ENCODE measurements at regions not wholly inside any gene's neighbourhood (a gene's known extent, or its start where the extent isn't known, plus 50 kb on each side); places are given as distances from the start of the nearest gene placed in this dataset.

- no peaks in the 10 kb centered on the region for H3K36me3 Mint-ChIP-seq (ENCODE audit: low read depth)
- no peak for TF ChIP-seq CTCF (conservative IDR thresholded peaks at IDR 0.05)
- H3K27me3 Mint-ChIP-seq (ENCODE audit: low read depth): no peaks in the 10 kb centered on the region
- no peaks in the 10 kb centered on the region for H3K9me3 Mint-ChIP-seq
- H3K4me1 Mint-ChIP-seq: peaks cover 28% of the 10 kb centered on the region
- H3K27ac Mint-ChIP-seq (ENCODE audit: unreplicated experiment): no peak overlapping the region
- no peak for DNase-seq (ENCODE audit: low read depth, low spot score)
- no peak overlapping the region for H3K4me3 Mint-ChIP-seq
Observed at GRCh38 chr15:61528581-61528910, 299.4 kb upstream of the RORA start.

DNA sequence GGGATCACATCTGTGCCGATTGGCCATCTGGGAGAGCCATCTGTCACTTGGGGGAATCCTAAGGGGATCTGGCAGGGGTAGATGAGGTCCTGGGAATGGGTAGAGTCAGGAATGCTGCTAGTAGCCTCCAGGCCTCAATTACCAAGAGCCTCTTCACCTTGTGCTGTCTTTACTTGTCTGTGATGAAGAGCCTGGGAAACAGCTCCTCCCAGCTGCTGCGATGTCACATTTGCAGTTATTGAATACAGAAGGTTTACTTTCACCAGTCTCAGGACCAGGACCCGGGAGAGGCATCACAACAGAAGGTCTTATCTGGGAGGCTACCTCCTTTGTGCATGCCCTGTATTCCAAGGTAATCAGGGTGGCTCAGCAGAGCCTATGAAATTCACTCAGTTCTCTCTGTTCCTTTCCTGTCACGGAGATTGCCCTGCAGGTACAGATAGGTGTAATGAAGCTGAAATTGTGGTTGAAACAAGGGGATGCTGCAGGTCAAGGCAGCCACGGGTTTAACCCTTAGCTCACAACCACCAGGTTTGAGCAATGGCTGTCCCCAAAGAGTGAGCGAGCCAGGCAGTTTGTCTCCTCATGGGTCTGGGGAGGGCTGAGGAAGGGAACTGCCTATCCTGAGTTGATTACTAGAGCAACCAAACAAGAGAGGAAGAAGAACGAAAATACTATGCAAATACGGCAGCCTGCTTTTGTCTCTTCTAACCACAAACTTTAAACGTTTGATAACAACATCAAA is 298.9 kb upstream of the RORA start:
- Mint-ChIP-seq H3K9me3 (no peaks in the 10 kb centered on the region), H3K4me3 (no peak overlapping the region), H3K4me1 (peaks cover 22% of the 10 kb centered on the region), H3K36me3 (ENCODE audit: low read depth) (no peaks in the 10 kb centered on the region), H3K27ac (ENCODE audit: unreplicated experiment) (no peak overlapping the region), H3K27me3 (ENCODE audit: low read depth) (no peaks in the 10 kb centered on the region)
- TF ChIP-seq CTCF (conservative IDR thresholded peaks at IDR 0.05): no peak
- no peak for DNase-seq (ENCODE audit: low read depth, low spot score)

- TF ChIP-seq CTCF (conservative IDR thresholded peaks at IDR 0.05): no peak
- Mint-ChIP-seq H3K36me3 (ENCODE audit: low read depth) (no peaks in the 10 kb centered on the region), H3K9me3 (no peaks in the 10 kb centered on the region), H3K4me3 (no peak overlapping the region), H3K27me3 (ENCODE audit: low read depth) (no peaks in the 10 kb centered on the region), H3K27ac (ENCODE audit: unreplicated experiment) (no peak overlapping the region), H3K4me1 (peaks cover 15% of the 10 kb centered on the region)
- no peak for DNase-seq (ENCODE audit: low read depth, low spot score)
Observed at GRCh38 chr15:61524545-61524944, 295.4 kb upstream of the RORA start.

DNA sequence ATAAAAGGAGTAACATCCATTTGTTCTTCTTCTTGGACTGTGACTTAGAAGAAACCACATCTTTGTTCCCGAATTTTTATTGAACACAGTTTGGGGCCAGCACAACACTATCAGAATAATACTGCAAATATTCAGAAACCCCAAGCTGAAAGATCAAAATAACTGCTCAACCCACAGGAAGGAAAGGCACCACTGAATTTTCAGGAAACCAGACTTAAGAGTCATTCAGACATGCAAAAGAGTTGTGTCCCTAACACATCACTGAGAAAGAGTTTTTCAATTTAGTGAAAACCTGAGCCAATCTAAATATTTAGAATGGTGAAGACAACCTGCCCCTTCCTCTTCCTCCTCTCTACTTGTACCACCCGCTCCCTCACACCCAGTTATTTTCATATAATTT is 295.0 kb upstream of the RORA start:
- Mint-ChIP-seq H3K4me1 (peaks cover 18% of the 10 kb centered on the region), H3K9me3 (no peaks in the 10 kb centered on the region), H3K27me3 (ENCODE audit: low read depth) (no peaks in the 10 kb centered on the region), H3K27ac (ENCODE audit: unreplicated experiment) (no peak overlapping the region), H3K4me3 (no peak overlapping the region), H3K36me3 (ENCODE audit: low read depth) (no peaks in the 10 kb centered on the region)
- no peak for DNase-seq (ENCODE audit: low read depth, low spot score)
- no peak for TF ChIP-seq CTCF (conservative IDR thresholded peaks at IDR 0.05)

DNA sequence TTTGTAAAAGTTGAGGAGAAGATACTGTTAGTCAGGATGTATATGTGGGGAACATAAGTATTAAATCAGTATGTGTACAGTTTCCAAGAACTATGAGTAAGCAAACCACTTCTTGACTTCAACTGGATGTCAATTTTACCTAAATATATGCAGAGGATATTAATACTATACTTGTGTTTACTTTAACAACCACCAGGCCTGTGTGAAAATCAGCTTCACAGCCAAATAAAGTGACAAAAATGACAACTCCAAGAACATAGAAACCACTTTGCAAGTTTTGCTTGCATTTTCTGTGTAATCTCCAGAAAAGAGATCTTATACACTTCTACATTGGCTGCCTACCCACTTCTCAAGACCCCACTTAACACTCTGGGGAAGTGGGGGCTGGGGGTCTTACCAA is 293.3 kb upstream of the RORA start:
- no peaks in the 10 kb centered on the region for H3K36me3 Mint-ChIP-seq (ENCODE audit: low read depth)
- peaks cover 5% of the 10 kb centered on the region for H3K4me1 Mint-ChIP-seq
- H3K27ac Mint-ChIP-seq (ENCODE audit: unreplicated experiment): no peak overlapping the region
- H3K9me3 Mint-ChIP-seq: no peaks in the 10 kb centered on the region
- DNase-seq (ENCODE audit: low read depth, low spot score): no peak
- TF ChIP-seq CTCF (conservative IDR thresholded peaks at IDR 0.05): no peak
- no peak overlapping the region for H3K4me3 Mint-ChIP-seq
- H3K27me3 Mint-ChIP-seq (ENCODE audit: low read depth): no peaks in the 10 kb centered on the region
